Tongue (tissue), 1 donor: ENCODE measurements at regions not wholly inside any gene's neighbourhood (a gene's known extent, or its start where the extent isn't known, plus 50 kb on each side); places are given as distances from the start of the nearest gene placed in this dataset.

Experiments
- DNase-seq: peaks from one replicate; pipeline ENCODE4 v3.0.0-alpha.2; 2015

DNA sequence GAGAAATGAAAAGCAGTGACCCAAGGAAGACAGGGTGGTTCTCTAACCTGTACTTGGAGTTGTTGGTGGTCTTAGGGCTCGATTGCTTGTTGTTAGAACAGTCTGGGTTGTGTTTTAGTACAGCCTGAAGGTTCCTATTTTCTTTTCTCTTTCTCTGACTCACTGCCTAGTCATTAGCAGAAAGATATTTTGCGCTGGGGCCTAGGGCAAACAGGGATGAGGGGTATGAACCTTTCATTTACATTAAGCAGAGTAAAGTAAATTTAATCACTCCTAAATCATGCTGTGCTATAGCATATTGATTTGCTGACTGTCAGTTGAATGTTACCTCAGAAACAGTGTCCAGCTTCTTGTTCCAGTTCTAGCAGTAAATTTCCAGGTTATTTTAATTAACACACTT, 197.2 kb downstream of the RWDD3 start:
- no peak for DNase-seq

DNA sequence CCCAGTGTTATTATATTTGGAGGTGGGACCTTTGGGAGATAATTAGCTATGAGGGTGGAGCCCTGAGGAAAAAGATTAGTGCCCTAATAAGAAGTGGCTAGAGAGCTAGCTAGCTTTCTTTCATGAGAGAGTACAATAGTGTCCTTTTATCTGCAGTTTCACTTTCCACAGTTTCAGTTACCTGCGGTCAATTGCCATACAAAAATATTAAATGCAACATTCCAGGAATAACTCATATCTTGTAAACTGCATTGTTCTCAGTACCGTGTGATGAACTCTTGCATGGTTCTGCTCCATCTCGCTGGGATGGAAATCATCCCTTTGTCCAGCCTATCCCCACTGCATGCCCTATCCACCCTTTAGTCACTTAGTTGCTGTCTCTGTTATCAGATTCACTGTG, 201.6 kb downstream of the RWDD3 start:
- DNase-seq: no peak

DNA sequence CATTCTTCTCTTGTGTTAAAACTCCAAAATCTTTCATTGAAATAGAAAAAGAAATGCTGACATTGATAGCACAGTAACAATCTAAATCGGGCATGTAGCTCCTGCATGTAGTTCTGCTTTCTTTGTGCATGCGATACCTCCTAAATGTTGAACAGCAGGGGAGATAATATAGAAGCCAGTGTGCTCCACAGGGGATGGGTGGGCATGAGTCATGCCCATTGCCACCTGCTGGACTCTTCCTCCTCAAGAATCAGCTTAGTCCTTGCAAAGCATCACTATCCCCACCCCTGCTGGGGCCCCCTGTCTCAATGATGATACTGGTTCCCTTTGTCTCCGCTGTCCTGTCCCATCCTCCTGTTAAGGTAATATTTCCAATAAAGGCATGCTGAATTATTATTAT, 203.0 kb downstream of the RWDD3 start:
- DNase-seq: no peak

DNA sequence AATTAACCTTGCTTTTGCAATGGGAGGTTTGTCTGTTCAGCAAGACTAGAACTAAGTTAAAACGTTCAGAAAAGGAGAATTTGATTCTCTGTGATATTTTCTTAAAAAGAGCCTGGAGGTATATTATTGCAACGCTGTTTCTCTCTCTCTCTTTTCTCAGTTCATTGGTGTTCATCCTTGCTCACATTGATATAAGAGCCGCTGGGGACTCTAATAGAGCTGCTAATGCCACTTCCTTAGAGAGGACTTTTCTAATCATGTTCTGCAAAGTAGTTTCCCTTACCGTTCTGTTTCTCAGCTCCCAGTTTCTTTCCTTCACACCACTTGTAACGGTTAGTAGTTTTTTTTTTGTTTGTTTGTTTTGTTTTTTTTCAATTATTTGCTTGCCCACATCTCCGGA, 203.8 kb downstream of the RWDD3 start:
- DNase-seq: no peak

DNA sequence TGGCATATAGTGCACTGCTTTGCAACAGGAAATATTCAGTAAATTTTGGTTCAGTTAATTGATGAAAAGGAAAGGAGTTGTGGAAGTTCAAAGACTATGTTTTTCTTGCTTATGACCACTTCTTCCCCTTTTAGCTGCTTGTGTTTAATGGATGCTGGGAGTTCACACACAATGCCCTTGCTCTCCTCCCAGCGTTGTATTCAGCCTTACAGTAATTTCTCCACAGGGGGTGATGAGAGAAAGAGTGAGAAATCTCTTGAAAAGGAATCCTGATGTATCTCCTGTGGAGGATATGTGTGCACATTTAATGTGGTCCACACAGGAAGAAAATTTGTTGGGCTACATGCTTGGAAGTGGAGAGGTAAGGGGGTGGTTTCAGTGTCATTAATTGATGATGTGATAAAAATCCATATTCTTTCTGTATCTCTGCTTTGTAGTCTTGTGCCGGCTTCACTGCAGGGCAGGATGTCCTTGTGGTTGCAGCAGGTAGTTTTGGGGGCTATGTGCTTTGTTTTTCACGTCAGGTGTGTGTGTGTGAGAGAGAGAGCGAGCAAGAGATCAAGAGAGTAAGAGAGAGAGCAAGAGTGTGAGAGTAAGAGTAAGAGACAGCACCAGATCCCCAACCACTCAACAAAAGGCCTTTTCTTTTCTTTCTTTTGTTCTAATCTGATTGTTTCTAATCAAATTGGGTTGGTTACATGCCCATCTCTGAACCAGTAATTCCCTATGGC, 204.4 kb downstream of the RWDD3 start:
- DNase-seq: no peak

DNA sequence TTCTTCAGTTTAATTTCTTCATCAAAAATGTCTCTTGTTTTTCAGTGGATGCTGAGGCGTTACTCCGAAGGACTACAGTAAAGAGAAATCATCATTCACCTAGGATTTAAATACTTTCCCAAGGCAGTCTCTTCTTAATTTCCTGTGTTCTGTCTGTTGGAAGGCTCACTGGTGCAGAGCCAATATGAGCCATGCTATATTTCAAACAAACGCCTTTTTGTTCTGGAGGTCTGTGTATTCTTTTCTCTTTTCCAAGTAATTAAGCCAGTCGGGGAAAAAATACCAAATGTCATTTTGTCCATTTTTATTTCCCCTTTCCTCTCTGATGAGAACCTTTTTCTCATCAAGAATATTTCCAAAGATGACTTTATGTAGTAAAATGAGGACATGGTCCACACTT, 206.5 kb downstream of the RWDD3 start:
- DNase-seq: peak; percentile 66

DNA sequence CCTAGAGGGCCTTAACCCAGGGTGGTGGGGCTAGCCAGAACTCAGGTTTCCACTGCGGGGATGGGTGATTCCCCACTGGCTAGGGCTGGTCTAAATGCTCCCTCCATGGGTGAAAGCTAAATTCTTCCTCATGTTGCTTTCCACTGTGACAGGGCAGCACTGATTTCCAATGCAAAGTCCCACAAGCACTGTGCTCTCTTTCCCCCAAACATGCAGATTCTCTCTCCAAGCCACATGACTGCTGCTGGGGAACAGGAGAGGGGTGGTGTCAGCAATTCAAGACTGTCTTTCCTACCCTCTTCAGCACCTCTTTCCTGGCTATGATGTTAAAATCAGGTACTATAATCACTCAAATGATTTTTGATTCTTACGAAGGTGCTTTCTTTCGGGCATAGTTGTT, 215.5 kb downstream of the RWDD3 start:
- no peak for DNase-seq

DNA sequence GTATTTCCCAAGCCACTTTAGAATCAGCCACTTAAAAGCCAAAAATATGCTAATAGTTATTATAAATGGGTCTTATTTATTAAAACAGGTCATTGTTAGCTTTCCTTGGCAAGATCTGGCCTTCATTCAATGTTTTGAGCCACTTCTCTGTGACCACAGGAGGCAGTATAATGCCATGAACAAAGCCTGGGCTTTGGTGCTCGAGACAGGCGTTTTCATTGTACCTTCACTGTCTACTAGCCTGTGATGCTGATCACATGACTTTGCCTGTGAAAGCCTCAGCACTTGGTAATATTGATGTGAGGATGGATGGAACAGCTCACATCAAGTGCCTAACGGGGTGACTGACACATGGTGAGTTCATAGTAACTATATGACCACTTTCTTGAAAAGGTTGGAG, 217.0 kb downstream of the RWDD3 start:
- DNase-seq: no peak

DNA sequence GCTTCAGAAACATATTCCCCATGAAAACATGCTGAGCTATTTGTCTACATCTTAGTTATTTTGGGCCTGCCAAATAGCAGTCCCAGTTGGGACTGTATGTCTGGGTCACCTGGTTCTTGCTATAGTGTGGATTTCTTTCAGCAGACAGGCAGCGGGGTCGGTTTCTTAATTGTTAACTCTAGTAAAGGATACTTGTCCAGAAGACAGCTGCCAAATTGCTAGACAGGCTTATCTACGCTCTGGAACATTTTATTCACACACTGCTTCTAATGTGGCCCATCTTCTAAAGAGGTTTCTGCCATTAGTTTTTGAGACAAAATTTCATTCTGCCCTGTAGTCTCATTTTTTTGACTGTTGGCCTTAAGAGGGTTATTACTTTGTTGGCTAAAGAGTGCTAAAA, 217.9 kb downstream of the RWDD3 start:
- peak; percentile 43 for DNase-seq

DNA sequence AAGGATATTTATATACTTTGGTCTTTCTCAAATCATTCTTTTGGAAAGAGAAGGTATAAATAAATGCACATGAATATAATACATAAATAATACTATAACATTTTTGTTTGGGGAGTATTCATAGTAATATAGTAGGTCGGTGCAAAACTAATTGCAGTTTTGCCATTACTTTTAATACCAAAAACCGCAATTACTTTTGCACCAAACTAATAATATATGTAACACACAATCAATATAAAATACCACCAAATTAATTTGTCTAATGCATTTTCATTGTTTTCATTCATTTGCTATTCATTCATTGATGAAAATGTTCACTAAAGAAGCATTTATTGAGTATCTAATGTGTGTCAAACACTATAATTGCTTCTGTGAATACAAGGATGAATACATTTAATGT, 219.0 kb downstream of the RWDD3 start:
- DNase-seq: no peak

DNA sequence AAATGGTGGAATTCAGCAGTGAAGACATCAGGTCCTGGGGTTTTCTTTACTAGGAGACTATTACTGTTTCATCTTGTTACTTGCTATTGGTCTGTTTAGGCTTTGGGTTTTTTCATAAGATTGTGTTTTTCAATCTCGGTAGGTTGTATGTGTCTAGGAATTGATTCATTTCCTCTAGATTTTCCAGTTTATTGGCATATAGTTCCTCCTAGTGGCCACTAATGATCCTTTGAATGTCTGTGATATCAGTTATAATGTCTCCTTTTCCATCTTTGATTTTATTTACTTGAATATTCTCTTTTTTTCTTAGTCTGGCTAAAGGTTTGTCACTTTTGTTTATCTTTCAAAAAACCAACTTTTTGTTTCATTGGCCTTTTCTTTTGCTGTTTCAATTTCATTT, 233.0 kb downstream of the RWDD3 start:
- no peak for DNase-seq

DNA sequence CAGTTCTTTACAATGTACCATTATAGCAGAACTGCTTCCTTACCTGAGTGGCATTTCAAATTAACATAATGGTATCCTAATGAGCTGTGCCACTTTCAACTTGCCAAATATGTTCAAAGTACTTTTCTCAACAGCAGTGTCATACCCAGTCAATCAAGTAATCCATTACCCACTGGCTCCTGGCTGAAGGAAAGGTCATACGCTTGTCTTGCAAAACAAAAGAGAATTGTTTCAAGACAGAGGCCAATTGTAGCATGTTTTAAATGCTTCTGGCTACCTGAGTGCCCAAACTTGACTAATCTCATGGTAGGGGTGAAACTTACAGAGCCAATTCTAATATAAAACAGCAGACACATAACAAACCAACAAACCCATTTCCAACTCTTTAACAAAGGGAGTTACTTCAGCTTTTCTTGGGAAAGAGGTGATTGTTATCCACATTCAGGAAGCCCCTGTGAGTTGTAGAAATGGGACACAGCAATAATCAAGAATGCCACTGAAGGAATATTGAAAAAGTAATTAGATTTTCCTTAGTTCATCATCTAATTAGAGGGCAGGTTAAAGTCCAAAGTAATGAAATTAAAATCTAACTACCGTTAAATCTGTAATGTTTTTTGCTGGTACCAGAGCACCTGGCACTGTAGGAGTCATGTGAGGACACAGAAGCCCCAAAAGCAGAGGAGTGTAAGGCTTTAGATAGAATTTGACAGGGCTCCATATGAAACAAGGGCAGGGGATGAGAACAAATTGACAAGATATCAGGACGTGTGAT, 241.9 kb downstream of the RWDD3 start:
- no peak for DNase-seq

DNA sequence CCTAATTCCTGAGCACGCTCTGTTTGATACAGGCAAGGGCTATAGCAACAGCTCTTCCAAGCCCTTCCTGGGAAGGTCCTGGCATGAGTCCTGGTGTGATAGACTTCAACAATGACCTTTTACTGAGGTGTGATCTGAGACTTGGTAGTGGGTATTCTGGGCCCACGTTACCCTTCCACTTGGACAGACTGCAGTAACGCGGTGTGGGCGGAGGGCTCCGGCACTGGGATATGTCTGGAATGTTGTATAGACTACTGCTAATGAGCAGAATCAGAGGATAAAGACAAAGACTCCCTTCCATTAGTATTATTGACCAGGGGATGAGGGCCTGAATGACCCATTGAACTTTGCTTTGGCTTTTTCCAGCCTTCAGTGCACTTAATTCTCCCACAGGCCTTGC, 262.3 kb downstream of the RWDD3 start:
- no peak for DNase-seq

DNA sequence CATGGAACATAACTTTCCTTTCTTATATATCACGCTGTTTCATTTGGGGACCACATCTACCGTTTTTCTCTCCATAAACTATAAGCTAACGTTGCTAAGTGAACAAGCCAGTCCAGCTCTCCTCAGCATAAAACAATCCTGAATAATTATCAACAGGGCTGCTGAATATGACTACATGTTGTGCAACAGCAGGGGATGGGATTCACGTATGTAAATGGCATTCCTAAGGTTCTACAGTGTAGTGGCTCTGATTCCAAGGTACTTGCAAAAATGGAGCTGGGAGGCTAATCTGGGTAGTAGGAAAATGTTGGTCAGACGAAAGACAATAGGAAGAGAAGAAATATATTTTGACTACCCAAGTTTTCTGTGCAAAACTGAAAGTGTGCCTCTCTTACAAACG, 262.8 kb downstream of the RWDD3 start:
- no peak for DNase-seq

DNA sequence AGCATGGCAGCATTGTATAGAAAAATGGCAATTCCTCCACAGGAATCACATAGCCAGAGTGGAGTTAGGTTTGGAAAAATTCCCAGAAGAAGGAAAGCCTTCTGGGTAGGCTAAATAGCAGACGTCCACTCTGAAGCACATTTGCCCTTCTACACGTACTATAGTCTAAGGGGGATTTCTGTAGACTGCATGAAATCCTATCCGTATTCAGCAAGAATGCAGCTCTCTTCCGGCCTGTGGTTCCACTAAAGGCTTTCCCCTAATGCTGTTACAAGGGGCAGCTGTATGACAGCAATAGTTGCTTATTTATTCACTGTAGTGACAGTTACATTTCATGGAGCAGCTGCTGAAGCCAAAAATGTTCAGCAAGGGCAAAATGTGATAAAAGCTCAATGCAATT, 263.6 kb downstream of the RWDD3 start:
- peak; percentile 26 for DNase-seq

DNA sequence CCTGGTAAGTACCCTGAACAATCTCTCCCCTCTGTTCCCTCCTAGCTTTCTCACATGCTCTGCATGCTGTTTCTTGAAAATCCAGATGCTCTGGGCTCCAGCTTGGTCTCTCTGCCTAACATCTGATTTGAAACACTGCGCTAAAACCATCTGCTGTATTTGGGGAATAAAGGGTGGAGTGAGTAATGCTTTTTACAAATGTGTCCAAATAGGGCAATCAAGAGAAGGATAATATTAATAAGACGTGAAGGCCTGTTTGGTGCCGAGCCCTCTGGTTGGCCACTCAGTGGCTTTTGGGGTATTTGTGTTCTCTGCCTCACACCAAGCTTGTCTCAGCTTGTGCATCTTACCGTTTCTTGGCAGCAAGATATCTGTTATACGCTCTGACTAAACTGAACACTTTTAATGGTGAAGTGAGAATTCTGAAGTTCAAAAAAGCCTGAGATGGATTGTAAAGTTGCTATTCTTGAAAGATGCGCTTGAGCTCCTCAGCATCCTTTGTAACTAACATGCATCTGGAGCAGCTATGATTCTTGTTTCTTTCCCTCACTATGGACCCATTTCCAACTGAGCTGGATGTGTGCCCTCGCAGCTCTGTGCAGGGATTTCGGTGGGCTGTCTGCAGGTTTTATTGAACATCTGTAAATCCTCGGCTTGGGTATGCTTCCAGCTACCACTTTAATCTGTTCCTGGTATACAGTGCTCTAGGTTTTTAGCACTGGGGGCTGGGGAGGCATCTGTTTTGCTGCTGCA, 269.4 kb downstream of the RWDD3 start:
- peak; percentile 69 for DNase-seq

DNA sequence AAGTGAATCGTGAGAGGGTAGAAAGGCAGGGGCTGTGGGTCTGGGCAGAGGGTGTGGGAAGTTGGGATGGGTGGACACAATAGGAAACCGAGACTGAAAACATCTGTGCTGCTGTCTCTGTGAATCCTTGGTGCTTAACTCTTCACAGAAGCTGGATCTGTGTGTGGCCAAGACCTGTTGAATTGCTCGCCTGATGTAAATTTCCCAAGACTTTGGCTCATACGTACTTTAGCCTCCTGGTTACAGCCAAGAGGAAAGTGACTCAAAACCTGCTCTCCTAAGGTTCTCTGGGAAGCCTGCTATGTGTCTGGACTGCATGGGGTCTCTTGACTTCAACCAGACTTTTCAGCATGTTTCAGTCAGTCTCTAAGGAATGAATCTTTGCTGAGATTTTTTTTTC, 270.3 kb downstream of the RWDD3 start:
- DNase-seq: peak; percentile 30

DNA sequence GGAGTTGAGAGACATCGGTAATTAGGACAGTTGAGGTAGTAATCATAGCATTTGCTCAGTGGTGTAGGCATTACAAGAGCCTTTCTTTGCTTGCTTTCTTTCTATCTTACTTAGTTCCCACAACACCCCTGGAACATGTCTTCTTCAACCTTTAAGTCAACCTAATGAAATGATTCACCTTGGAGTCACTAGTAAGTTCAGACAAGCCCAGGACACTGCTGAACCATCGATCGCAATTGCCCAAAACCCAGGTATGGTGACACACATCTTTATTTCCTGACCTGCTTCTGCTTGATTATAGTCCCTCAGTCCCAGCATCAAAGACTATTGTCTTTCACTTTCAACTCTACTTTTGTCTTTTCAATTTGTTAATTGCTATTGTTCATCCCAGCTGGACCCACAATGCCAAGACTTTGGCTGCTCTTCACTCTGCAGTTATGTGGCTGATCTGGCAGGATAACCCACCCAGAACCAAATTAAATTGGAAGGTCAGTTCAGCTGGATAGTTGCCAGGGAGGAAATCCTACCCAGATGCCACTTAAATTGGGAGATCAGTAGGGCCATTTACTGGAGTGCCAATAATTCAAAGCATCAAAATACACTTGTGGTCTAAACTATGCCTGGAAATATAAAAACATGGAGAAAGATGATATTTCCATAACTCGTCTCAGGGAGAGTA, 272.9 kb downstream of the RWDD3 start:
- DNase-seq: peak; percentile 53

DNA sequence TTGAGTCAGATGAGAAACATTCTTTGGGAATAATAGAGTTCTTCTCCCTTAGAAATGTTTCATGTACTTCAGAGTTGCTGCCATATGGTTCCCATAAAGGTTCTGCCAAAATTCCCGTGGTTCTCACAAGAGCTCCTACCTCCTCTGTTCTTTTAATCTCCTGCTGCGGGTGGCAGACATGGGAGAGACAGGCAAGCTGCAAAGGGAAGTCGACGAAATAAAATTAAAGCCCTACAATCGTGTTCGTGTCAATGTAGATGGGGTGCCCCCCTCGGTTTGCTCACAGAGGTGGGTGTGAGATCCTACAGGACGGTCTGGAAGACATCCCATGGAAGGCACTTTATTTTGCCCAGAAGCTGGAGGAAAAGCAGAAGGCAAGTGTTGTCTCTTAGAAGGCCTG, 276.0 kb downstream of the RWDD3 start:
- DNase-seq: no peak

DNA sequence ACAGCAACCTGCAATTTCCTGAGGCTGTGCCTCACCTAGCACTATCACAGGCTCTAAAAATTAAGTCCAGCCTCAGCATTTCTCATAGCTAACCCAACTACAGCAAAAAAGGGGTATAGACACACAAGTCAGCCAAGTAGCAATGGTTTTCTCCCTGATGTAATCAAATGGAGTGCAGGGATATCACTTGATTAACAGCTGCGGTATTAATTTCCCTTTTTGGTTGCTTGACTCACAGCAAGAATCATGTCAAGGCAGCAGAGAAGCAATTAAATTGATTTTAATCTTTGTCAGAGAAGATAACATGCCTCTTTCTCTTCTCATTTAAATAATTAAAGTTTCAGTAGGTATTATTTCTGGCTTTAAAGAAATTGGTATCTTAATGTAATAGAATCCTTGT, 278.9 kb downstream of the RWDD3 start:
- DNase-seq: peak; percentile 25

DNA sequence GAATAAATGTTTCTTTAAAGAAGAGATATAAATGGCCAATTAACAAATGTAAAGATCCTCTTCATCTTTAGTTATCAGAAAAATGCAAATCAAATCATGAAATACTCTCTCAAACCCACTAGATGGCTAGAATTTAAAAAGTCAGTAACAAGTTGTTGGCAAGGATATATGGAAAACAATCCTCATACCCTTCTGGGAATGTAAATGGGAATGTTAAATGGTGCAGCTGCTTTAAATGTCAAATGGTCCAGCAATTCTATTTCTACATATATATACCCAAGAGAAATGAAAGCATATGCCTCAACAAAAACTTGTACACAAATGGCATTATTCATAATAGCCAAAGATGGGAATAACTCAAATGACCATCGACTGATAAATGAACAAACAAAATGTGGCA, 283.5 kb downstream of the RWDD3 start:
- peak; percentile 63 for DNase-seq

DNA sequence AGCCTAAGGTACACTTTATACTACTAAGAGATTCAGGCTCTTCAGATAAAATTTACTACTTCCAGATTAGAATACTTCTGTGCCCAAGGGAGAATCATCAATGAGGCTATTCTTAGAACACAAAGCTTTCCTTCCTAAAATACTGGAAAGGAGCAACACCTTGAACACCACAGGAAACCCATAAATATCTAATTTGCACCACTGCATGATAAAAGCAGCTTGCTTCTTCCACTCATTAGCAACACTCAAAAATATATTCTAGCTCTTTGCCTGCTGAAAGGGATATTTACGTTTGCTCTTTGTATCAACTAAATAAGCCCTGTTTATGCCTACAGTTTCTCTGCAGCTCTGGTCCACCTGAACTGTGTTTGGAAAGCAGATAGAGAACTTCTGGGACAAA, 284.3 kb downstream of the RWDD3 start:
- DNase-seq: no peak

DNA sequence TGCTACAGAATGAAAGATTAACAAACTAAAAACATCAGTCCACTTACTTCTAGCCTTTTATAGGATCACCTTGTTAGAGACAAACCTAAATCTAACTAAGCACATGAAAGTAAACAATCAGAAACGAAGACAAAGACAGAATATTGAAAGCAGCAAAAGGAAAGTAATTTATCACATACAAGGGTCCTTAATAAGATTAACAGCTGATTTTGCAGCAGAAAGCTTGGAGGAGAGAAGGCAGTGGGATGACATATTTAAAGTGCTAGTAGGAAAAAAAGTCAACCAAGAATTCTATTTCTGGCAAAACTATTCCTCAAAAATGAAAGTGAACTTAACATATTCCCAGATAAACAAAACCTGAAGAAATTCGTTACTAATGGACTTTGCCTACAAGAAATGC, 286.4 kb downstream of the RWDD3 start:
- no peak for DNase-seq
